HepG2 (cell line): ENCODE measurements at regions not wholly inside any gene's neighbourhood (a gene's known extent, or its start where the extent isn't known, plus 50 kb on each side); places are given as distances from the start of the nearest gene placed in this dataset.

ENCODE experiments used
- ATAC-seq: fragments of 200-7000 bp; cut with Tn5 transposase; 3 replicates; pipeline ENCODE4 v1.9.1; 2020; ENCODE audit warnings: mild to moderate bottlenecking, moderate library complexity
- BruUV-seq: library from RNA; stranded (reverse); fragments of 400-500 nt; replicated peaks from 2 replicates; lab custom pipeline; 2021; lab: Mats Ljungman, UMichigan
- CTCF ChIA-PET: fragments of 300-600 bp; formaldehyde crosslinking; extraction: SDS; loops from one replicate; lab custom pipeline; 2021; ENCODE audit warnings: low total read pairs, inconsistent platforms, low intra/inter-chr PET ratio; lab: Yijun Ruan, JAX
- POLR2A ChIA-PET: fragments of 350-600 bp; sonication (Branson Sonifier 250); formaldehyde crosslinking; loops from one replicate; lab custom pipeline; 2020; ENCODE audit warnings: antibody characterized with exemption, inconsistent platforms; lab: Yijun Ruan, JAX
- DNase-seq: peaks from one replicate; pipeline ENCODE4 v3.0.0-alpha.2; 2015; ENCODE audit warnings: low spot score
- FAIRE-seq: peaks from 3 replicates; lab custom pipeline; 2011; peaks lifted over from hg19 to GRCh38; lab: Jason Lieb, UNC
- H2AFZ ChIP-seq: one replicate; pipeline ENCODE4 v1.6.1; 2011; ENCODE audit warnings: low read length, inconsistent platforms
- H3K27ac ChIP-seq: fragments of 300-600 bp; 3 replicates; pipeline ENCODE4 v1.8.0; 2011; ENCODE audit warnings: mixed run types, mild to moderate bottlenecking, mixed read lengths, low read length, inconsistent platforms; ENCODE audit not compliant: insufficient read depth; ENCODE audit errors: extremely low read length
- H3K27me3 ChIP-seq, 2 experiments: fragments of 200-600 bp in 1 of 2; 2 replicates in 1 of 2; 3 replicates in 1 of 2; pipeline versions ENCODE4 v1.6.0 to v1.8.0; 2011; ENCODE audit warnings: low read length in 2 of 2, mild to moderate bottlenecking in 2 of 2, moderate library complexity in 2 of 2, inconsistent platforms in 1 of 2; ENCODE audit not compliant: insufficient read depth in 2 of 2, control insufficient read depth in 1 of 2
- H3K36me3 ChIP-seq, 2 experiments: fragments of 200-600 bp in 1 of 2; replicated peaks in 1 of 2; 2 replicates in 1 of 2; 3 replicates in 1 of 2; pipeline versions ENCODE4 v1.5.1 to v1.8.0; 2011; ENCODE audit warnings: low read length in 2 of 2, inconsistent platforms in 1 of 2; ENCODE audit not compliant: insufficient read depth in 2 of 2, control insufficient read depth in 1 of 2
- H3K4me1 ChIP-seq: 2 replicates; pipeline ENCODE4 v1.5.1; 2012; ENCODE audit warnings: low read length, inconsistent platforms; ENCODE audit not compliant: insufficient read depth
- H3K4me2 ChIP-seq: 2 replicates; pipeline ENCODE4 v1.6.0; 2011; ENCODE audit warnings: low read depth, low read length, inconsistent platforms
- H3K4me3 ChIP-seq, 3 experiments: fragments of 200-600 bp in 1 of 3; sonication (generic), shearing (Covaris generic) in 1 of 3; replicated peaks in 1 of 3; 2 replicates each; pipeline ENCODE4 v1.5.1; 2011 to 2016; ENCODE audit warnings: low read length in 3 of 3, inconsistent platforms in 2 of 3, low read depth in 2 of 3, mild to moderate bottlenecking in 2 of 3, control low read depth in 1 of 3, mixed read lengths in 1 of 3; ENCODE audit not compliant: insufficient read depth in 1 of 3
- H3K79me2 ChIP-seq: one replicate; pipeline ENCODE4 v1.6.1; 2011; ENCODE audit warnings: low read length, inconsistent platforms; ENCODE audit not compliant: insufficient read depth
- H3K9ac ChIP-seq: 2 replicates; pipeline ENCODE4 v1.6.0; 2011; ENCODE audit warnings: mild to moderate bottlenecking, low read depth, low read length, inconsistent platforms; ENCODE audit not compliant: insufficient read depth
- H3K9me3 ChIP-seq: 2 replicates; pipeline ENCODE4 v1.5.1; 2012; ENCODE audit warnings: mild to moderate bottlenecking, low read length
- H4K20me1 ChIP-seq: 2 replicates; pipeline ENCODE4 v1.6.0; 2011; ENCODE audit warnings: inconsistent platforms, mild to moderate bottlenecking, low read length, moderate library complexity; ENCODE audit not compliant: insufficient read depth
- AKNA ChIP-seq: sonication (generic); formaldehyde crosslinking; IDR thresholded peaks from 2 replicates; pipeline ENCODE4 v1.4.0; 2020; ENCODE audit warnings: missing genetic modification reagents, borderline replicate concordance
- DNMT1 ChIP-seq: sonication (generic); formaldehyde crosslinking; IDR thresholded peaks from 2 replicates; pipeline ENCODE4 v1.5.1; 2020; ENCODE audit warnings: mild to moderate bottlenecking, missing genetic modification reagents
- FOXA3 ChIP-seq: IDR thresholded peaks from 2 replicates; pipeline ENCODE4 v1.6.1; 2016; ENCODE audit warnings: missing genetic modification reagents, missing compliant biosample characterization
- FOXM1 ChIP-seq: sonication (generic); formaldehyde crosslinking; IDR thresholded peaks from 2 replicates; pipeline ENCODE4 v1.5.0; 2020; ENCODE audit warnings: missing genetic modification reagents
- HCFC1 ChIP-seq: fragments of 150-350 bp; IDR thresholded peaks from 2 replicates; pipeline ENCODE4 v1.6.1; 2014; ENCODE audit warnings: low read depth, low read length
- KLF9 ChIP-seq: IDR thresholded peaks from 2 replicates; pipeline ENCODE4 v1.6.1; 2016; ENCODE audit warnings: low read depth
- PPARG ChIP-seq: conservative IDR thresholded peaks from 2 replicates; pipeline ENCODE4 v1.6.1; 2016; ENCODE audit warnings: missing biosample characterization, missing genetic modification reagents
- SNAPC2 ChIP-seq: sonication (generic); formaldehyde crosslinking; IDR thresholded peaks from 2 replicates; pipeline ENCODE4 v1.8.1; 2022; ENCODE audit warnings: mild to moderate bottlenecking, missing genetic modification reagents
- STAT5B ChIP-seq: sonication (generic); formaldehyde crosslinking; IDR thresholded peaks from 2 replicates; pipeline ENCODE4 v1.4.0; 2020; ENCODE audit warnings: missing genetic modification reagents
- TGIF2 ChIP-seq: IDR thresholded peaks from 2 replicates; pipeline ENCODE4 v1.6.1; 2016; ENCODE audit warnings: control low read depth, missing compliant biosample characterization
- ZFP91 ChIP-seq: sonication (generic); formaldehyde crosslinking; IDR thresholded peaks from 2 replicates; pipeline ENCODE4 v1.9.0; 2022; ENCODE audit warnings: missing genetic modification reagents, mild to moderate bottlenecking, borderline replicate concordance
- ZNF549 ChIP-seq: sonication (generic); formaldehyde crosslinking; IDR thresholded peaks from 2 replicates; pipeline ENCODE4 v1.5.0; 2020; ENCODE audit warnings: missing genetic modification reagents
- ZNF597 ChIP-seq: sonication (generic); formaldehyde crosslinking; IDR thresholded peaks from 2 replicates; pipeline ENCODE4 v1.5.0; 2020; ENCODE audit warnings: missing genetic modification reagents
- ZNF639 ChIP-seq: conservative IDR thresholded peaks from 2 replicates; pipeline ENCODE4 v1.6.1; 2018; ENCODE audit warnings: missing genetic modification reagents
- ZSCAN9 ChIP-seq: IDR thresholded peaks from 2 replicates; pipeline ENCODE4 v1.6.1; 2016; ENCODE audit warnings: borderline replicate concordance
- WGBS: methylation state at CpG from one replicate; pipeline ENCODE4 v1.1.6; 2017; ENCODE audit warnings: low lambda C conversion rate; 5-methylcytosine and 5-hydroxymethylcytosine counted together
- in situ Hi-C: cut with HindIII; loops from 2 replicates; pipeline ENCODE4 v1.10.0; 2017; ENCODE audit warnings: low pct_unique_long_range_greater_than_20kb; ENCODE audit not compliant: extremely low pct_ligation_motif_present
- intact Hi-C: fragments of 100-400 bp; cut with micrococcal nuclease; formaldehyde crosslinking; loops from one replicate; pipeline ENCODE4 v1.10.0; 2022; ENCODE audit not compliant: unreplicated experiment

DNA sequence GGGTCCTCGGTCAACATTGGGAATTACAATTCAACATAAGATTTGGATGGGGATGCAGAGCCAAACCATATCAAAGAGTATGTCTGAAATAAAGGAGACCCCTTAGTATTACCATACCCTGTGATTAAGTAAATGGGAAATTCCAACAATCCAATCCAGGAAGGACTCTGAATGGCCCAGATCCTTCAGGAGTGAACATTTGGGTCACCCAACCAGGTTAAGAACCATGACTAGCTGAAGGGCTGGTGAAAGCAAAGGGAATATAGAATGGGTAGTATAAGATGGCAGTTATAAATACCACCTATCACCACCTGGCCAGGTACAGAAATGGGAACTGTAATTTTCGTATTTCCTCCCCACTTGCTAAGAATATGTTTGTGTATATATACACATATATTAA, 114.4 kb upstream of the CCDC196 start (continued):
- TF ChIP-seq ZFP91 (CRISPR knock-in tag) = no peak
- TF ChIP-seq, all 625 proteins: peak for 0

GRCh38 chr14:66375046-66375964, 110.9 kb upstream of the CCDC196 start:
- in situ Hi-C loops (no loop called here), intact Hi-C loops (no loop called here)
- ChIA-PET CTCF (no interaction called here), POLR2A (no interaction called here)
- no peaks in the 10 kb centered on the region for H4K20me1 ChIP-seq
- H3K36me3 ChIP-seq = no peaks in the 10 kb centered on the region
- no peak overlapping the region for H3K4me2 ChIP-seq
- no peaks in the 10 kb centered on the region for H3K79me2 ChIP-seq
- no peak for DNase-seq
- no TSS peak for BruUV-seq
- no peaks in the 10 kb centered on the region for H3K4me1 ChIP-seq
- no peak overlapping the region for H3K27ac ChIP-seq
- no peaks in the 10 kb centered on the region for H3K27me3 ChIP-seq
- H3K9me3 ChIP-seq = no peaks in the 10 kb centered on the region
- H3K9ac ChIP-seq = no peak overlapping the region
- H2AFZ ChIP-seq = no peak overlapping the region
- no peak for ATAC-seq
- 8% methylated on average over 5 of the region's 5 CpGs for whole genome bisulfite sequencing
- no peak for FAIRE-seq
- no peak overlapping the region for H3K4me3 ChIP-seq
- TF ChIP-seq DNMT1 (CRISPR knock-in tag) = no peak
- TF ChIP-seq AKNA (CRISPR knock-in tag) = no peak
- no peak for TF ChIP-seq ZSCAN9 (CRISPR knock-in tag)
- no peak for TF ChIP-seq FOXM1 (CRISPR knock-in tag)
- TF ChIP-seq TGIF2 (CRISPR knock-in tag) = no peak
- TF ChIP-seq STAT5B (CRISPR knock-in tag) = no peak
- TF ChIP-seq ZNF639 (CRISPR knock-in tag) = no peak
- no peak for TF ChIP-seq FOXA3
- TF ChIP-seq ZNF597 (CRISPR knock-in tag) = no peak
- TF ChIP-seq ZNF549 (CRISPR knock-in tag) = no peak
- no peak for TF ChIP-seq HCFC1
- no peak for TF ChIP-seq KLF9 (CRISPR knock-in tag)
- no peak for TF ChIP-seq SNAPC2 (CRISPR knock-in tag)
- TF ChIP-seq PPARG (CRISPR knock-in tag) = no peak
